ENCODE measurements at regions not wholly inside any gene's neighbourhood (a gene's known extent, or its start where the extent isn't known, plus 50 kb on each side); places are given as distances from the start of the nearest gene placed in this dataset.

DNA sequence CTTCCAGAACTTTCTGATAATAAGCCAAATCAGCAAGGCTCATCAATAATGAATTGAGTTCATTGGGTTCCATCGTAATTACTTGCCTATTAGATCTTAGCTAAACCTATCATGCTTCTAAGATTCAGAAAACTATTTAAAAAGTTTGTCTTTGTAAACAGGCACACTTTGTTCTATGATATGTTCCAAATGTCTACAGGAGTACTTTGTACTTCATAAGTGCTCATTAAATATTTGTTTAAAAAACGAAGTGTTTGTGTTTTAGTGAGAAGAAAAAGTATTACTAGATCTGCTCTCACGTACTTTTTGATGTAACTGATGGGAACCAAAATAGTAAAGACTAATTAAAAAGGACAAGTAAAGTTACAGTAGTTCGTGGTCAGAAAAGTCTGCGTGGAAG, 172.8 kb upstream of the FLRT2 start:
- no peak overlapping the region for H3K4me3 ChIP-seq (ENCODE audit: low read depth, low read length)
- TF ChIP-seq, protein P1, sequence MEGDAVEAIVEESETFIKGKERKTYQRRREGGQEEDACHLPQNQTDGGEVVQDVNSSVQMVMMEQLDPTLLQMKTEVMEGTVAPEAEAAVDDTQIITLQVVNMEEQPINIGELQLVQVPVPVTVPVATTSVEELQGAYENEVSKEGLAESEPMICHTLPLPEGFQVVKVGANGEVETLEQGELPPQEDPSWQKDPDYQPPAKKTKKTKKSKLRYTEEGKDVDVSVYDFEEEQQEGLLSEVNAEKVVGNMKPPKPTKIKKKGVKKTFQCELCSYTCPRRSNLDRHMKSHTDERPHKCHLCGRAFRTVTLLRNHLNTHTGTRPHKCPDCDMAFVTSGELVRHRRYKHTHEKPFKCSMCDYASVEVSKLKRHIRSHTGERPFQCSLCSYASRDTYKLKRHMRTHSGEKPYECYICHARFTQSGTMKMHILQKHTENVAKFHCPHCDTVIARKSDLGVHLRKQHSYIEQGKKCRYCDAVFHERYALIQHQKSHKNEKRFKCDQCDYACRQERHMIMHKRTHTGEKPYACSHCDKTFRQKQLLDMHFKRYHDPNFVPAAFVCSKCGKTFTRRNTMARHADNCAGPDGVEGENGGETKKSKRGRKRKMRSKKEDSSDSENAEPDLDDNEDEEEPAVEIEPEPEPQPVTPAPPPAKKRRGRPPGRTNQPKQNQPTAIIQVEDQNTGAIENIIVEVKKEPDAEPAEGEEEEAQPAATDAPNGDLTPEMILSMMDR (IDR thresholded peaks at IDR 0.05; ENCODE audit: low read depth, low read length) = no peak

DNA sequence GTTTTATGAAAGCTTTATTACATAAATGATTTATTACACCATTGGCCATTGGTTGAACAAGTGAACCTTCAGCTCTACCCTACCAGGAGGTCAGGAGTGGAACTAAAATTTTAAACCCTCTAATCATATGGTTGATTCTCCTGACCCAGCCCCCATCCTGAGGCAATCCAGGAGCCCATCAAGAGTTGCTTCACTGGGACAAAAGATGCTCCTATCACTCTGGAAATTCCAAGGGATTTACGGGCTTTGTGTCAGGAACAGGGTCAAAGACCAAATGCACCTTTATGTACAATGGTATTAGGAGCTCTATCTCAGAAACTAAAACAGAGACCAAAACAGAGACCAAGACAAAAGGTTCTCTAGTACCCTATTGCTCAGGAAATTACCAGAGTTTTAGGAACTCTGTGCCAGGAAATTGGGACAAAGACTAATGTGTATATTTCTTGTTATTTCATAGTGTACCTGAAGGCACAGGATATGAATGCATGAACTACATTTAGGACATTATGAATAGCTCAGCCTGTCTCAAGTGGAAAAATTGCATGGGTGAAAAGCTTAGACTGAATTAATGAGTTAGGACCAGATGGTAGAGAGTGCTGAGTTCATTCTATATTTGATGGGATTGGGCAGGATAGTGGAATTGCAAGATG, 171.7 kb upstream of the FLRT2 start:
- no peak overlapping the region for H3K4me3 ChIP-seq (ENCODE audit: low read depth, low read length)
- TF ChIP-seq, protein P1 (IDR thresholded peaks at IDR 0.05; ENCODE audit: low read depth, low read length) = no peak

DNA sequence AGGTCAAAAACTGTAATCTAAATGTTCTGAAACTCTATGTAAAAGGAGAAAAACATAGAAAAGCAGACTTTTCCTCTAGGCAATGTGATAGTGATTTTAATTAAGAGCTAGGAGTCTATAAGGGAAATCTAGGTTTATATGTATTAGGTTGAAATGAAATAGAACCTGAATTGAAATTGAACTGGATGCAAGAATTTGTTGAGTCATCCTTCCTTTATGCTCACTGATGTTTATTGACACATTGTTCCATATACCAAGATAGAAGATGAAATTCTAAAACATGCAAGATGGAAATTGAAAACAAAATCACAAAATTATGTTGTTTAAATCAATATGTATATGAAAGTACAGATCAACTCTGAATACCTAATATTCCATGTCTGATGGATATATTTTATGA, 170.4 kb upstream of the FLRT2 start:
- TF ChIP-seq, protein P1 (IDR thresholded peaks at IDR 0.05; ENCODE audit: low read depth, low read length) = no peak

DNA sequence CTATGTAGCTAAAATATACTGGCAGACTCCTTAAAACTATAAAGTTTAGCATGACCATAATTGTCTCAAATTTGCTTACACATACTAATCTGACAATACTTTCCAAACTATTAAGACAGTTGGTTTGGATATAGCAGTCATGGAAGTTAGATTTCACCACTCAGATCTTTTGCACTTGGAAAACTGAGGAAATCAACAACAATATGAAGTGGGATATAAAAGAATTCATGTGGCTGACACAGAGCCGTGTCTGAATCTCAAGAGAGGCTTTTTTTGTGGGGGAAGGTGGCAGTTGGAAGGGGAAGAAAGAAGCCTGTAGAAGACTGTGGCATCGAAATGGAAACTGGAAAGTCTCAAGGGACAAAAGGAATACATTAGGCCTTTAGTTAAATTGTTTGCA, 166.6 kb upstream of the FLRT2 start:
- H3K4me3 ChIP-seq (ENCODE audit: low read depth, low read length) = no peak overlapping the region
- TF ChIP-seq, protein P1 (IDR thresholded peaks at IDR 0.05; ENCODE audit: low read depth, low read length) = no peak

More for the DNA sequence above, 170.4 kb upstream of the FLRT2 start:
- no peak overlapping the region for H3K4me3 ChIP-seq (ENCODE audit: low read depth, low read length)

DNA sequence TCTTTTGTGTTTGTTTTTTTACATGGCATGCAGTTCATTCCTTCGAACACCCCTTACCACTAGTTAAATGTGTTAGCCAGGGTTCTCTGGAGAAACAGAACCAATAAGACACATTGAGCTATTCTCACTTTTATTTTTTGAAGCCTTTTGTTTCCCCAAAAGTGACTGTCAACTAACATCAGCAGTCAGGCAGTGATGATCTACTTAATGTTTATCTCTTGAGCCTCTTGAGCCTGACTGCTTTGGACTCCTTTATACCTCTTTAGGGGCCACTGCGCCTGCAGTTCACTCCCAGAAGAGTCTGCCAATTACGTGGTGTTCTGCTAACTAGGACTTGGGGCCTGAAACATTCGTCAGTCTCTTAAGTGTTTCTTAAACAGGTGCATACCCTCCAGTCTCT, 163.7 kb upstream of the FLRT2 start:
- TF ChIP-seq, protein P1 (IDR thresholded peaks at IDR 0.05; ENCODE audit: low read depth, low read length) = no peak
- H3K4me3 ChIP-seq (ENCODE audit: low read depth, low read length) = no peak overlapping the region

DNA sequence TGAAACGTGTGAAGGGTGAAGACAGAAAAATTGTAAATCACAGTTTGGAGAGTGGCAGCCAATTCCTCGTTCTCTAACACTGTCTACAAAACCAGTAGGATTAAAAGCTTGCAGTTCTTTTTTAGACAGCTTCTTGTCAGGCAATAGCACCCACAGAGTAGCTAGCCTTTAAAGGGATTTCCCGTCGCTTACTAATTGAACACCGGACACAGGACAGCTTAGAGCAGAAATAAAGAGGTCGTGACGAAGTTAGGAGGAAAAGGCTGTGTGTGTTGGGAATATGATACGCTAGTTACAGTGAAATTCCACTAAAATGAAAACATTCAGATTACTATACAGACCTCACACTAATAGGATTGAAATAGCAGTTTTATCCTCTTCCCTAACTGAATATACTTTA, 149.1 kb upstream of the FLRT2 start:
- no peak overlapping the region for H3K4me3 ChIP-seq (ENCODE audit: low read depth, low read length)
- TF ChIP-seq, protein P1 (IDR thresholded peaks at IDR 0.05; ENCODE audit: low read depth, low read length) = no peak

DNA sequence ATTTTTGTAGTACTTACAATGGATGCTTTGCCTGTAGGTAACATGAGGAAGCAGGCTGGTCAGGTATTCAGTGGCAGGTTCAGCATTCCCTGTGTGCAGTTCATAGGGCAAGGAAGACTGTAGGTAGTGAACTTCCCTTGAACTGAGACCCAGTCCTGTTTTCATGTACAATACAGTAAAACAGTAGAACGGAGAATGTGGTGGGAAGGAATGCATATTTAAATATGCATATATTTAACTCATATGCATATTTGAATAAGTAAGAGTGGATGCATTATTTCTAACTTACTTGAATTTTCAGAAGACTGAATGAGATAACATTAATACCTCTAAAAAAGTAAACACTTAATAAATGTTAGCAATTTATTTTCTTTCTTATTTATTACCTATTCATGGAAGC, 147.6 kb upstream of the FLRT2 start:
- TF ChIP-seq, protein P1 (IDR thresholded peaks at IDR 0.05; ENCODE audit: low read depth, low read length) = no peak
- H3K4me3 ChIP-seq (ENCODE audit: low read depth, low read length) = no peak overlapping the region

Measured in WI38 (cell line).